HG02973 (cell line): ENCODE measurements at regions not wholly inside any gene's neighbourhood (a gene's known extent, or its start where the extent isn't known, plus 50 kb on each side); places are given as distances from the start of the nearest gene placed in this dataset.

Experiments used
- ATAC-seq: cut with Tn5 transposase; IDR thresholded peaks from one replicate; pipeline ENCODE4 v1.9.1; 2021; ENCODE audit warnings: moderate library complexity; ENCODE audit not compliant: unreplicated experiment

DNA sequence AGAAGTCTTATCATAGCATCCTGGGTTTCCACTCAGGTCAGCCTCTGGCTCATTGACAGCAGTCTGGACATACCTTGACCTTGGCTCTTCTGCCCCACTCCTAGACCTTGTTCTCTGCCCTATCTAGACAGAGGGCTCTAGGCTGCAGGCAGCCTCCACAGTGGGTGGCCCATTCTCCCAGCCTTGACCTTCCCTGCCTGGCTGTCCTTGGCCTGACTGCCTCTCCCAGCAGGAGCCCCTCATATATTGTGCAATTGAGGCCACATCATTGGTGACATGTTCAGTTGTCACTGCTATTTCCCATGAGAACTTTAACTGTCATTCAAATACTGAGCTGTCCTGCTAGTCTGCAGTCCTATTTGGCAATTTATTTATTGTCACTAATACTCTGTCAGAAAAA, 503.4 kb downstream of the PLXNA4 start:
- ATAC-seq = no peak

DNA sequence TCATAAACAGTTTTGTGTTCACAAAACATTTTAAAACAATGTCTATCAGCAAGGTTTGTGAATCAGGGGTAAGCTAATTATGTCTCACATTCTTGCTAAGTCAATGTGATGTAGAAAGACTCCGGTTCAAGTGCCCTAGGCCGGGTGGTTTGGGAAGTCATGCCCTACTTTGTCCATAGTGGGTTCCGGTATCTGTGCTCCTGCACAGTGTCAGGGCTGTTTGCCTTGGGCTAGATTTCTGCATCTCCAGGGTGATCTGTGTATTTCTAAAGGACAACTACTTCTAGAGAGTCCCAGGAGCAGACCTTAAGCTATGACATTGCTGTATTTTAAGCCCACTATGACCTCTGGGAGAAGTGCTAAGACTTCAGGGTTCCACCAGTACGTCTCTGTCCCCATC, 504.1 kb downstream of the PLXNA4 start:
- no peak for ATAC-seq

DNA sequence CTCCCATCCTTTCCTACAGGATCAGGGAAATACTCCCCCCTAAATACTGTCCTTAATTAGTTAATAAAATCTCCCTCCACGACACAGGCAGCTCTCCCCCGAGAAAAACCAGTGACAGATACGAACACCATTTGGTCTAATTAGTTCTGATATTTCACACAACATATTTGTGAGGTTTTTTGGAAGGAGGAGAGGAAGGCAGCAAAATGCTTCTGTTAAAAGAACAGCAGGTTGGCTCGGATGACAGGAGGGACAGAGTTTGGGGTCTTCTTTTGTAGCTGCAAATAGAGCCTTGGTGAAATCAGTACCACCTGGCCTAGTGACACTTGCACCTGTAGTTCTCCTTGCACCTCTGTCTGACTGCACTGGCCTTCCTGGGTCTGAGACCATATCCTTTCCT, 507.0 kb downstream of the PLXNA4 start:
- no peak for ATAC-seq

DNA sequence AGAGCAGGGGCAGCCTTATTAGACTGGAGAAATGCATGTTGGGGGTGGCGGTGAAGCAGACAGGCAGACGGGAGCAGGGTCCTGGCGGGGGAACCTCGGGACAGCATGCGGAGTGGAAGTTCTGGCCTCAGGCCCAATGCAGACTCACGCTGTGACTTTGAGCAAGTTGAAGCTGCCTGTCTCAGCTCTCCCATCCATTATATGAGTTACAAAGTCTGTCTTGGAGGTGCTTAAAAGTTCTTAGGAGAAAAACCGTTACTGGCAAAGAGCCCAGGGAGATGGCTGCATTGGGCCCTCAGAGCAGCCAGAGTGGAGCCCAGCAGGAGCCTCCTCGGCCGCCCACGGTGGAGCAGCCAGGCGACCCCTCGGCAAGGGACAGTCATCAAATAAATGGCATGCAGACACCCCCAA, 509.5 kb downstream of the PLXNA4 start:
- no peak for ATAC-seq

DNA sequence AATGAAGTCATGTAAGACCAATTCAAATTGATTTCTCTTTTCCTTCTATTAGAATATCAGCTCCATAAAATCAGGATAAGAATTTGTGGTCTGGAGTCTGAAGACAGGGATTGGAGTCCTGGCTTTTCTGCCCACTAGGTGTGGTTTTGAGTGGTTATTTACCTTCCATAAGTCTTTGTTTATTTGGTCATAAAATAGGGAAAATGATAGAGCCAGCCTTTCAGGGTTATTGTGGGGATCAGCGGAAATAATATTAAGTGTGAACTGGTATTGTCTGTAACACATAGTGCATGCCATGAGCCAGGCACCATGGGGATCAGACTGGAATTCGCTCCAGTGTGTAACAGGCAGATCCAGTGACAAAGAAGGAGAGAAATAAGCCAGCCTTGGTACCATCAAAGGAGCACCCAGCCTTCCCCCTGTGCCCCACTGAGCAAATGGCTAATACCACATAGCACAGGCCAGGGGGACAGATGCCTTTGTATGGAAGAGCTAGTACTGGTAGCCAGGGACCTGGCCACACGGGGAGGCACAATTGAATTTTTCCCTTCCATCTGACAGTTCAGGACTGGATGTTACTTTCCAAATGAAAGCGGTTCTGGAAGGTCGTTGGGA, 509.7 kb upstream of the PODXL start:
- ATAC-seq = no peak

DNA sequence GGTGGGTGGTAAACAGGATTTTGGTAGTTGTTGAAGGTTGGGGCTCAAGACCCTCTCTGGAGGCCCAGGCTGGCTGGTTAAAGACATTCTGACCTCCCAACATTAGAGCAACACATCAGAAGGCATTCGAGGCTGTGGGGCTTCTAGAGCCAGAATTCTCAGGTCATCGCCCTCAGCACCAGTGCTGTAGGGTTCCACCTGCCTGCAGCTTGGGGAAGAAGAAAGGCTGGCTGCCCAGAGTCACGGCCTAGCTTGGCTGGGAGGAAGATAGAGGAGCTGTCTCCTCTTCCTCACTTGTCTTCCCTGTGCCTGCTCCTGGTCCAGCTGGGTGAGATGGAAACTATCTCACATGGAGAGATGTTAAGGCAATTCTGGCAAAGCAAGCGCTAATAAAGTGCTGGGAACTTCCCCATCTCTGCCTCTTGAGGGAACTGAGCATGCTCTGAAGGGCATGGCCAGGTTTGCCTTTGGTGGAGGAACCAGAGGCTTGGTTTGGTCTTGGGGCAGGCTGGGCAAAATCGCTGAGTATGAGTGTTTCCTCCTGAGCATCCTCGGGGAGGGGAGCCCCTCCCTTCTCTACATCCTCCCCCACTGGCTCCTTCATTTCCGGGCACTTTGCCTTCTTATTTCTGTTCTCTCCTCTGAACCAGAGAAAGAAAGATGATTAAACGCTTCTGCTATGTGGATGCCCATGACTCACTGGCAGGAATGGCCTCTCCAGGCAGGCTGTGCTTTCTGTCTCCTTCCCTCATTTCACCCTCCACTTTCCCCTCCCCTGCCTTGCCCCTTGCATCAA, 509.0 kb upstream of the PODXL start:
- ATAC-seq = no peak

DNA sequence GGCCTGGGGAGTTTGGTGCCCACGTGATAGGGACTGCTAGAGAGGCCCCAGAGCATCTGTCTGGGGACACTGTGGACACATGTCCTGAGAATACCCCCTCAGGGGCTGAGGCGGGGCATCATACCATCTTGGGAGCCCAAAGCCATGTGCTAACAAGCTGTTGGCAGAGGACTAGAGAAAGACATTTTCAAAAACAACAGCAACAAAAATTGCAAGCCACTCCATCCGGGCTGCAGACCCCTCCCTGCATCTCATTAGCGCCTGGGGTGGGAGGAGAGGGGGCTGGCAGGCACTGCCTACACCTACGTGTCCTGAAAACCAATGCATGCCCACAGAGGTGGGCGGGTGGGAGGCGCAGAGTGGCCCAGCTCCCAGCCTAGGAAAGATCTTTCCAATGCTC, 507.4 kb upstream of the PODXL start:
- no peak for ATAC-seq

DNA sequence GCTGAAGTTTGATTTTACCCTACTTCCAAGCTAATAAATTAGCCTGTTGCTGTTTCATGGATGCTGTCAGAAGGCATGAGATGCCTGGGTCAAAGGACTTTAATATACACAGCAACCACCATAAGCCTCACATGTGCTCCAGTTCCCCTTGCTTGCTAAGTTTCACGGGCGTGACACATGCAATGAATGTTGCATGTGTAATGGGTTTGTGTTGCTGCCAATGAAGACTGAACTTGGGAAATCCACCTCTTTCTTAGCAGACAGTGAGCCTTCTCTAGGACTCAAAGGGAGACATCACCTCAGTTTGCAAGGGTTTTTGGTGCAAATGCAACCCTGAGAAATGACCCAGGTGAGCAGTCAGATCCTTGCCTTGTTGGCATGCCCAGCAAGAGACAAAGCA, 505.5 kb upstream of the PODXL start:
- no peak for ATAC-seq

DNA sequence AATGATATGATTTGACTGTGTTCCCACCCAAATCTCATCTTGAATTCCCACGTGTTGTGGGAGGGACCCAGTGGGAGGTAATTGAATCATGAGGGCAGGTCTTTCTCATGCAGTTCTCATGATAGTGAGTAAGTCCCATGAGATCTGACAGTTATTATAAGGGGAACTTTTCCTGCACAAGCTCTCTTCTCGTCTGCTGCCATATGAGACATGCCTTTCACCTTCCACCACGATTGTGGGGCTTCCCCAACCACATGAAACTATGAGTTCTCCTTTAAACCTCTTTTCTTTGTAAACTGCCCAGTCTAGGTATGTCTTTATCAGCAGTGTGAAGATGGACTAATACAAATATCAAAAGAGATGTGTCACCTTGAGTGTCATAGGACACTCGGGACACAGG, 502.7 kb upstream of the PODXL start:
- ATAC-seq = peak; percentile 85

DNA sequence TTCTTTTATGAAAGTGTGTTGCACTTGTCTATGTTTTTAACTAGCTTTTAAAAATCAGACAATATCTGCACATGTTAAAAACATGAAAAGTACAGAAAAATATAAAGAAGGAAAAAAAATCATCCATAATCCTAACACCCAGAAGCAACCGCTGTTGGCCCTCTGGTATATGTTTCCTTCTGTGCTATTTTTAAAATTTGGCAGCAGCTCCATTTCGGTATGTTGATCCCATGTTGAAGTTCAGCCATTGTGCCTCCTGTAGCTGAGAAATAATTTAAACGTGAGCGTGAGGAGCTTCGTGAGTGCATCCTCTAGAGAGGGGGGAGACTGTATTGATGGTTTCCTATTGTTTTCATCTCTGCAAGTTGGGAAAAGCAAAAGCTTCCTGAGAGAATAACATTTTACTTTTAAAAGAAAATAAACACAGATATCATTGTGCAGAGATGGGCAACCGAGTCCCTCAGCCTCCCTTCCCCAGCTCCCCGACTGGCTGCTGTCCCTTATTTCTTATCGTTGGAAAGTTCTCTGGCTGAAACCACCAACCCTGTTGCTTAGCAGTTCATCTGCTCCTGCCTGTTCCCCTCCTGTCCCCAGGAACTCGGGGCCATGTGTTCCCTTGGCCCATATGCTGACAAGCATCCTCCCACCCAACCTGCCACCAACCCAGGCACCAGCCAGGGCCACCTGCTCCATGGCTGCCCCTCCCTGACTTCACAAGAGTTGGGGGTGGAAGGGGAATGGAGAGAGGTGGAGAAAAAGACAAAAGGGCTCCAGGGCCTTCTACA, 499.1 kb upstream of the PODXL start:
- no peak for ATAC-seq

DNA sequence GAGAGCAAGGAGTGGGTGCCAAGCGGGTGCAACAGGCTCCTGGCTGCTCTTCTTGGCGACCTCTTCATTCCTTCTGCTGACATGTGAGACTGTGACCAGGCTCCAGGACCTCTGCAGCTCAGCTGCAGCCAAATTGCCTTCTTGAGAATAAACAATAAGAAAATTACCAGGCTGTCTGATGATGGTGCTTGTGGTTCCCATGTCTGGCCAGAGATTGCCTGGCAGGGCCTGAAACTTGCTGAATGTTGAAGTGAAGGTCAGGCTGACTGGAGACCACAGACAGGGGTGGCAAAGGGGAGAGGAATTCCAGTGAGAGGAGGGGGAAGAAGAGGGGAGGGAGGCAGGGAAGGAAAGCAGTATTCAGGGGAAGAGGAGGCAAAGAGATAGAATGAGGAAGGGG, 497.4 kb upstream of the PODXL start:
- ATAC-seq = no peak

DNA sequence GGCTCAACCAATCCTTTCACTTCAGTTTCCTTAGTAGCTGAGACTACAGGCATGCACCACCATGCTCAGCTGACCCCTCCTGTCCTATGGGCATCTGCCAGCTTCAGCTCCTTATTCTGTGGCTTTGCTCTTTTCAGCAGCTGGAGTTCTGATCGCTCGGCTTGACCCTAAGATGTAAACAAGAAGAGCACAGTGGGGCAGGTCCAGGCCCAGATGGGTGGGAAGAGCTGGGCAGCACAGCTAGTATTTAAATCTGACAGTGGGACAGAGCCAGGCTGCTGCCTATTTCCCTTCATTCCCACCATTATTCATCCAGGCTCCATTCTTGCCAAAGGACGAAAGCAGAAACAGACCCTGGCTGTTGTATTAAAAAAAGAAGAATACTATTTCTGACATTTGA, 494.9 kb upstream of the PODXL start:
- ATAC-seq = no peak

DNA sequence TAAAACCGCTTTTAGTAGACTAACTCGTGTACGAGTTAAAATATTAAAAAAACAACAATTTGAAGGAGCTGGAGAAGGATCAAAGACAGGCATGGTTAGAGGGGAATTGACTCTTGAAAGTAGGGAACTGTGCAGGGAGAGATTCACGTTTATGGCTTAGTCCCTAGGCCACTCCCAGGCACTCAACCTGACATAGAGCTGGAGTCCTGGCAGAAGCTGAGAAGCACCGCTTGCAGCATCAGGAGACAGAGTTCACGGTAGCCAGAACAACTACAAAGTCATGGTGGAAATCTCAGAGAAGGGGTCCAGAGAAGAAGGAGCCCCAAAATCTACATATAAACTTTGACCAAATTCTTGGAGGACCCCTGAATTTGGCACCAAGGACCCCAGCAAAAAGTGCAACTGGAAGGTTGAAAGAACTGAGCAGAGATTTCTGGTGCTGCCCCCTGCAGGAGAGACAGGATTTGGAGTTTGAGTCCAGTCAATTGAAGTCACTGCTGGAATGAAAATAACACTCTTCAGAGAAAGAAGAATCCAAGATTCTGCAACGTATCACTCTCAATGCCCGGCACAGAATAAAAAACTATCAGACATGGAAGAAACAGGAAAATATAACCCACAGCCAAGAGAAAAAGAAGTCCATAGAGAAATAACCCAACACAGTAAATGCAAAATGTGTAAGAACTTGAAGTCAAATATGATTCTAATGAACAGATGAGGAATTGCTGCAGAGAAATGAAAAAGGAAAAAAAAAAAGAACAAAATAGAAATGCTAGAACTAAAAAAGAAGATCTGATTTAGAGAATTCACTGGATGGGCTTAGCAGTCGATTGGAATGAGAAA, 493.3 kb upstream of the PODXL start:
- no peak for ATAC-seq

DNA sequence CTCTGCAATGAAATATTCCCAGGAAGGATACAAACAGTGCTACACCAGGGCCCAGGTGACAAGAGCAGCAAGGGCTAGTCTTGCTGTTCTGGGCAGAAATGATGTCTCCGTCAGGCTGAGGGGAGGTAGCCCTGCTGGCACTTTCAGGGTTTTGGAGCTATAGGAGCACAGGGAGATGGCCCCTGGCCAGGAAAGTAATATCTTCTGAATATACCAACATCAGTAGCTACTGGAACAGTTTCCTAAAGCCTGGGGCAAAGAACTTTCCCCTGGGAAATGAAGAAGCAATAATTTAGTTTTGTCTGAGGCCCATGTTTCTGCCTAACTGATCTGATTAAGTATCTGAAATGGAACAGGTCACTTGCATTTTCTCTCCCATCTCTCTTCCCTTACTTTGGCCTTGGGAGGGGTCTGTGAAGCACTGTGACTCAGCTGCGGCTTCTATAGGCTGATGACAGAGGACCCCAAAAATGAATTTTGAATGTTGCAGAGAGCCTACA, 489.1 kb upstream of the PODXL start:
- no peak for ATAC-seq

DNA sequence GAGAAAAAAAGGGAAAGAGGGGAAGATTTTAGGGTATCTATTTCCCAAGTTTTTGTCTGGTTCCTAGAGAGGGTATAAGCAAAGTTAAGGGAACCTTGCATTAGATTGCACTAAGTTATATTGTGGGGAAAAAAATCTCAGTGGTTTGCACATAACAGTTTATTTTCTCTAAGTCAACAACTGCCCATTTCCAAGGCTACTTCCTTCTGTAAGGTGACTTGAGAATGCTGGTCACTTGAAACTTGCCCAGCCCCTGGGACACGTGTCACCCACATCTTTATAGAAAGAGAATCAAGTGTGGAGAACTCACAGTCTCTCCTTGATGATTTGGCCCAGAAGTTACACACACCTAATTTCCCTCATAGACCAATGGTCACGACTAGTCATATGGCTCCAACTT, 488.6 kb upstream of the PODXL start:
- no peak for ATAC-seq

DNA sequence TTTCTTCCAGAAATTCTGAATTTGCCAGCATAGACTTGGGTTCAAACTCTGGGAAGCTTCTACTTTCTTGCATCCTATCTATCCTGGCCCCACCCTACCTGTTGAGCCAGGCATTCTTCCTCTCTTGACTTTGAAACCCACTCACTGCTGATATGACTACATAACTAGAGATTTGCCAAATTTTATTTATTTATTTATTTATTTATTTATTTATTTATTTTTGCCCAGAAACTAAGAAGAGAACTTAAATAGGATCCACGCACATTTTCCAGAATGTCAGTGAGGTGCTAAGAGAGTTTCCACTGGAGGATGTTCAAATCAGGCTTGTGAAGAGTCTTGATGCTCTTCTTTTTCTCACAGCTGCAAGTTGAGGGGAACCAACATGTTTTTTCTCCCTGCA, 487.8 kb upstream of the PODXL start:
- no peak for ATAC-seq

DNA sequence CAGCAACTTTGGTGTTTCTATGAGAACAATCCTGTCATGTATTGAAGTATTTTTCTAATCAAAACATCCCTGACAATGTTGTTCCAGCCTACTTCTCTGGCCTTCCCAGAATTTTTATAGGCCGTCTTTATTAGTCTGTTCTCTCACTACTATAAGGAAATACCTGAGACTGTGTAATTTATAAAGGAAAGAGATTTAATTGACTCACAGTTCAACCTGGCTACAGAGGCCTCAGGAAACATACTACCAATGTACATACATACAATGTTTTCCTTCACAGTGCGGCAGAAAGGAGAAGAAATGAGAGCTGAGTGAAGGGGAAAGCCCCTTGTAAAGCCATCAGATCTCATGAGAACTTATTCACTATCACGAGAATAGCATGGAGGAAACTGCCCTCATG, 484.7 kb upstream of the PODXL start:
- ATAC-seq = no peak

DNA sequence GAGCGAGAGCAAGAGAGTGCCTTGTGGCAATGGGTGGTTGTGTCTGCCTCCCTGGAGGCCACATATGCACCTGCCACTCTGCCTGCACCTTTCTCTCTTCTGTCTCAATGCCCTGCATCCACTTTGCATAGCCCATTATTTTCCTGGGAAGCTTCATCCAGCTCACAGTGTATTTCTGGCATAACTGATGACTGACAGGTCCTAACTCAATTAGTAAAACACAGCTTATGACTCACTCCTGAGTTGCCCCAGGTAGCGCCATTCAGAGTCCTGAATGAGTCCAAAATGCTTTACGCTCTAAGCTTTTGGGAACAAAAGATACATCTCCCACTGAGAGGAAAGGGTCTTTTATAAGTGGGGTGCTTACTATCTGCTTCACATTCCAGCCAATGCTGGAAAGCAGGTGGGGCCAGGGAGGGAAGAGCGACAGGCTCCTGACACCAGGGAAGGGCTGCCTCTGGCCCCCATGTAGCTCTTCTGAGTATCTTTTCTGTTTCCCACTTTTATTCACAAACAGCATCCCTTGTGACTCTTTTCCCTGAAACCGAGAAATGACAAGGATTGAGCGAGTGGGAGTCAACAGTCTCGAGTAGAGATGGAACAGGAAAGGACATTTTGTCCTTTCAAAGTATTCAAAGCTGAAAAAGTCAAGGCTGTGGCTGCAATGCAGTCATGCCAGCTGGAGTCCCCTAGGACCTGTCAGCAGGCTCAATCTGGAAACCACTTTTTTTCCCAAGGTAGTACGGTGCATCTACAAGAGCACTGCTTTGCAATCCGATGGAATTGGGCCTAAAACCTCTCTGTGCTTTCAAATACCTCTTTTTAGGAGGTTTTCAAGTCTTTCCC, 479.3 kb upstream of the PODXL start:
- no peak for ATAC-seq

DNA sequence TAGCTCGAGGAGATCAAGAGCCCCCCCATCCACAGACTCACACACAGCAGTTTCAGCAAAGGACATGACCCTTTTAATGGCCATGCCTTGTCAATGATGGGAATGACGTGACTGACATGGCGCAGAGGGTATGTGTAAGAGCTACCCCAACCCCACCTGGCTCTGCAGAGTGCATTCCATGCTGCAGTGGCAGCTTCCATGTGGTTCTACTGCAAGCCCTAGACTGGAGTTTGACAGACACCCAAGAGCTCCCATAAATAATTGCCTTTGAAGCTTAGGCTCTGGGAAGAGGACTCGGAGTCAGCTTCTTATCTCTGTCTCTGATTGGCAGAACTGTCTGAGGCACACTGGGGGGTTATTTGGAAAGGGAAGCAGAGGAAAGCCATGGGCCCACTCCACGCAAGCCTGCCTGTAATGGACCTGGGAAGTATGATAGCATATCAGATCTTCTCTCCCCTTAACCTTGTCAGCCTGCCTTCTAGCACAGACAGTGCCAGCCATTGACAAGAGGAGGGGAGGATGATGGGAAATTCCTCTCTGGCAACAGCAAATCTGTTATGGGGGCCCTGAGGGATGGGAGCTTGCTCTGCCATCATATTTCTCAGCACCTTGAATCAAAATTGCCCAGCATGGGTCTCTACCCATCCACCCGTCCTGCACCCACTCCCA, 478.5 kb upstream of the PODXL start:
- no peak for ATAC-seq

DNA sequence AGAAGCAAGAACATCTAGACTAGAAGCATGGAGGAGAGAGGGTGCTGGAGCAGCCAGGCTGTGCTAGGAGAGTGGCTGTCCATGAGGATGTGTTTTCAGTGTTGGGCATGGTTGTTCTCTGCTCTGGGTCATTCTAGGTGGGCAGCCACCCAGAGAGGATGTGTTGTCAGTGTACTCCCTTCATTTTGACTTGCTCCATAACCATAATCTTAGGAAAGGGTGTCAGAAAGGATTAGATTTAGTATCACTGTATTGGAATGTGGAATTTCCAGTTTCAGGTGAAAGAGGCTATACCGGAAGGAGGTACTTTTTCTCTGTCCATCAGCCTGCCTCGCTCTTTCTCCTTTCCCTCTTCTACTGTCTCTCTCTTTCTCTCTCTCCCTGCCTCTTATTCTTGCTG, 474.5 kb upstream of the PODXL start:
- ATAC-seq = no peak
